GM12878 (cell line): ENCODE measurements at regions not wholly inside any gene's neighbourhood (a gene's known extent, or its start where the extent isn't known, plus 50 kb on each side); places are given as distances from the start of the nearest gene placed in this dataset.

ENCODE experiments used
- ATAC-seq: fragments of 200-7000 bp; cut with Tn5 transposase; 3 replicates; pipeline ENCODE4 v1.9.1; 2020; ENCODE audit warnings: mild to moderate bottlenecking, moderate library complexity
- BruUV-seq: library from RNA; stranded (reverse); fragments of 400-500 nt; replicated peaks from 2 replicates; lab custom pipeline; 2021; lab: Mats Ljungman, UMichigan
- CTCF ChIA-PET: fragments of 300-600 bp; sonication (Branson Sonifier 250); formaldehyde crosslinking; extraction: SDS; loops from one replicate; lab custom pipeline; 2021; ENCODE audit warnings: inconsistent platforms; lab: Yijun Ruan, JAX
- POLR2A ChIA-PET: fragments of 350-600 bp; formaldehyde crosslinking; extraction: SDS; loops from one replicate; lab custom pipeline; 2021; ENCODE audit warnings: inconsistent platforms; lab: Charles Lee
- RAD21 ChIA-PET: fragments of 300-600 bp; sonication (Branson Sonifier 250); formaldehyde crosslinking; loops from one replicate; lab custom pipeline; 2023; ENCODE audit warnings: antibody characterized with exemption; ENCODE audit not compliant: unreplicated experiment; lab: Charles Lee
- SMC1A ChIA-PET: fragments of 300-600 bp; sonication (Branson Sonifier 250); formaldehyde crosslinking; loops from one replicate; lab custom pipeline; 2023; ENCODE audit not compliant: unreplicated experiment, uncharacterized antibody; lab: Charles Lee
- DNase-seq: peaks from one replicate; pipeline ENCODE4 v3.0.0-alpha.2; 2011; ENCODE audit warnings: low read depth, low spot score
- FAIRE-seq: peaks from 3 replicates; lab custom pipeline; 2011; peaks lifted over from hg19 to GRCh38; lab: Jason Lieb, UNC
- H2AFZ ChIP-seq: 2 replicates; pipeline ENCODE4 v1.6.0; 2011; ENCODE audit warnings: low read depth, low read length, control low read depth; ENCODE audit not compliant: control insufficient read depth
- H3K27ac ChIP-seq: 2 replicates; pipeline ENCODE4 v1.5.1; 2011; ENCODE audit warnings: control low read depth; ENCODE audit not compliant: control insufficient read depth, insufficient read depth
- H3K27me3 ChIP-seq, 2 experiments: replicated peaks in 1 of 2; 2 replicates each; pipeline versions ENCODE4 v1.6.0 to v1.6.1; 2011; ENCODE audit warnings: low read length in 1 of 2; ENCODE audit not compliant: control insufficient read depth in 2 of 2, insufficient read depth in 2 of 2
- H3K36me3 ChIP-seq, 2 experiments: 2 replicates each; pipeline ENCODE4 v1.5.1; 2011; ENCODE audit warnings: low read length in 1 of 2; ENCODE audit not compliant: control insufficient read depth in 2 of 2, insufficient read depth in 2 of 2
- H3K4me1 ChIP-seq: 2 replicates; pipeline ENCODE4 v1.6.1; 2011; ENCODE audit warnings: mild to moderate bottlenecking, low read length, moderate library complexity, mixed read lengths; ENCODE audit not compliant: control insufficient read depth, insufficient read depth
- H3K4me2 ChIP-seq: 2 replicates; pipeline ENCODE4 v1.6.0; 2011; ENCODE audit warnings: control low read depth; ENCODE audit not compliant: control insufficient read depth, insufficient read depth
- H3K4me3 ChIP-seq: fragments of 200-600 bp; sonication (generic); 2 replicates; pipeline ENCODE4 v1.5.1; 2016
- H3K79me2 ChIP-seq: 2 replicates; pipeline ENCODE4 v1.6.0; 2011; ENCODE audit warnings: low read length; ENCODE audit not compliant: control insufficient read depth, insufficient read depth
- H3K9ac ChIP-seq: 2 replicates; pipeline ENCODE4 v1.8.0; 2011; ENCODE audit warnings: low read length, control low read depth, mixed read lengths; ENCODE audit not compliant: control insufficient read depth, insufficient read depth
- H3K9me3 ChIP-seq: replicated peaks from 3 replicates; pipeline ENCODE4 v1.5.1; 2011; ENCODE audit warnings: mild to moderate bottlenecking, low read length; ENCODE audit not compliant: control insufficient read depth, insufficient read depth
- H4K20me1 ChIP-seq: 2 replicates; pipeline ENCODE4 v1.6.0; 2011; ENCODE audit not compliant: control insufficient read depth, insufficient read depth
- BCL11A ChIP-seq: IDR thresholded peaks from 2 replicates; pipeline ENCODE4 v1.6.1; 2011; ENCODE audit warnings: low read depth, low read length
- CREM ChIP-seq: IDR thresholded peaks from 2 replicates; pipeline ENCODE4 v1.6.1; 2014; ENCODE audit warnings: antibody characterized with exemption, low read depth
- FOXK2 ChIP-seq: fragments of 450-650 bp; IDR thresholded peaks from 2 replicates; pipeline ENCODE4 v1.6.1; 2017; ENCODE audit warnings: mild to moderate bottlenecking, moderate library complexity
- MYC ChIP-seq: IDR thresholded peaks from 2 replicates; pipeline ENCODE4 v1.6.1; 2011; ENCODE audit warnings: mild to moderate bottlenecking, low read length, moderate library complexity, inconsistent platforms; ENCODE audit not compliant: insufficient read depth, insufficient replicate concordance, insufficient read length, severe bottlenecking
- POLR2AphosphoS5 ChIP-seq: IDR thresholded peaks from 2 replicates; pipeline ENCODE4 v1.6.1; 2011; ENCODE audit warnings: mild to moderate bottlenecking, low read length, inconsistent platforms
- SREBF2 ChIP-seq: IDR thresholded peaks from 2 replicates; pipeline ENCODE4 v1.6.1; 2012; ENCODE audit warnings: mild to moderate bottlenecking, low read length
- TARDBP ChIP-seq: IDR thresholded peaks from 2 replicates; pipeline ENCODE4 v1.6.1; 2016; ENCODE audit warnings: borderline replicate concordance
- ZNF622 ChIP-seq: fragments of 450-650 bp; IDR thresholded peaks from 2 replicates; pipeline ENCODE4 v1.6.1; 2017; ENCODE audit warnings: mild to moderate bottlenecking, inconsistent platforms
- WGBS: methylation state at CpG from one replicate; pipeline ENCODE4 v1.1.6; 2016; ENCODE audit warnings: low lambda C conversion rate; ENCODE audit not compliant: insufficient replicate concordance, insufficient coverage; ENCODE audit errors: missing lambda C conversion rate; 5-methylcytosine and 5-hydroxymethylcytosine counted together
- in situ Hi-C: fragments of 300-500 bp; cut with MboI; formaldehyde crosslinking; loops from 9 replicates; pipeline ENCODE4 v1.14.3; 2018; ENCODE audit warnings: mixed read lengths
- intact Hi-C: fragments of 100-400 bp; cut with micrococcal nuclease; formaldehyde crosslinking; loops from one replicate; pipeline ENCODE4 v1.14.2; 2022; ENCODE audit not compliant: unreplicated experiment
- TF ChIP-seq, protein P1 (sequence below): fragments of 150-350 bp; IDR thresholded peaks from 2 replicates; pipeline ENCODE4 v1.6.1; 2016; ENCODE audit warnings: low read depth, low read length

DNA sequence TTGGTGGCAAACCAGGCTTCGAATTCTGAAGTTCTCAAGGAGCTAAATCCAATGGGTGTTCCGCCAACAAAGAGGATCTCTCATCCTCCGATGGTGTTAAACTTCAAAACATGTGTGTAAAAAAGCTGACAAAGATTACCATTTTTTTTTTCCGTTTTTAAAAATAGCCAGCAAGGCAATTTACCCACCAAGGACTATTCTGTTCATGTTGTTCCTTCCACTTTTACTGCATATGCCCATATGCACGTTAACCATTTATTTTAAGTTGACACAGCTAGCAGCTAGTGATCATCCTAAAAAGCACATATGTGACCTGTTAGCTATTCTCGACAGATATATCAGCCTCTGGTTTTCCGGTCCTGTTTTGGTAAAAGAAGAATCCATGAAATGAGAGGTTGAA lies 326.7 kb downstream of the PLK2 start (continued):
- TF ChIP-seq, protein P1, sequence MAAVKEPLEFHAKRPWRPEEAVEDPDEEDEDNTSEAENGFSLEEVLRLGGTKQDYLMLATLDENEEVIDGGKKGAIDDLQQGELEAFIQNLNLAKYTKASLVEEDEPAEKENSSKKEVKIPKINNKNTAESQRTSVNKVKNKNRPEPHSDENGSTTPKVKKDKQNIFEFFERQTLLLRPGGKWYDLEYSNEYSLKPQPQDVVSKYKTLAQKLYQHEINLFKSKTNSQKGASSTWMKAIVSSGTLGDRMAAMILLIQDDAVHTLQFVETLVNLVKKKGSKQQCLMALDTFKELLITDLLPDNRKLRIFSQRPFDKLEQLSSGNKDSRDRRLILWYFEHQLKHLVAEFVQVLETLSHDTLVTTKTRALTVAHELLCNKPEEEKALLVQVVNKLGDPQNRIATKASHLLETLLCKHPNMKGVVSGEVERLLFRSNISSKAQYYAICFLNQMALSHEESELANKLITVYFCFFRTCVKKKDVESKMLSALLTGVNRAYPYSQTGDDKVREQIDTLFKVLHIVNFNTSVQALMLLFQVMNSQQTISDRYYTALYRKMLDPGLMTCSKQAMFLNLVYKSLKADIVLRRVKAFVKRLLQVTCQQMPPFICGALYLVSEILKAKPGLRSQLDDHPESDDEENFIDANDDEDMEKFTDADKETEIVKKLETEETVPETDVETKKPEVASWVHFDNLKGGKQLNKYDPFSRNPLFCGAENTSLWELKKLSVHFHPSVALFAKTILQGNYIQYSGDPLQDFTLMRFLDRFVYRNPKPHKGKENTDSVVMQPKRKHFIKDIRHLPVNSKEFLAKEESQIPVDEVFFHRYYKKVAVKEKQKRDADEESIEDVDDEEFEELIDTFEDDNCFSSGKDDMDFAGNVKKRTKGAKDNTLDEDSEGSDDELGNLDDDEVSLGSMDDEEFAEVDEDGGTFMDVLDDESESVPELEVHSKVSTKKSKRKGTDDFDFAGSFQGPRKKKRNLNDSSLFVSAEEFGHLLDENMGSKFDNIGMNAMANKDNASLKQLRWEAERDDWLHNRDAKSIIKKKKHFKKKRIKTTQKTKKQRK: no peak
- TF ChIP-seq POLR2AphosphoS5 (no peak), FOXK2 (no peak), ZNF622 (no peak)

DNA sequence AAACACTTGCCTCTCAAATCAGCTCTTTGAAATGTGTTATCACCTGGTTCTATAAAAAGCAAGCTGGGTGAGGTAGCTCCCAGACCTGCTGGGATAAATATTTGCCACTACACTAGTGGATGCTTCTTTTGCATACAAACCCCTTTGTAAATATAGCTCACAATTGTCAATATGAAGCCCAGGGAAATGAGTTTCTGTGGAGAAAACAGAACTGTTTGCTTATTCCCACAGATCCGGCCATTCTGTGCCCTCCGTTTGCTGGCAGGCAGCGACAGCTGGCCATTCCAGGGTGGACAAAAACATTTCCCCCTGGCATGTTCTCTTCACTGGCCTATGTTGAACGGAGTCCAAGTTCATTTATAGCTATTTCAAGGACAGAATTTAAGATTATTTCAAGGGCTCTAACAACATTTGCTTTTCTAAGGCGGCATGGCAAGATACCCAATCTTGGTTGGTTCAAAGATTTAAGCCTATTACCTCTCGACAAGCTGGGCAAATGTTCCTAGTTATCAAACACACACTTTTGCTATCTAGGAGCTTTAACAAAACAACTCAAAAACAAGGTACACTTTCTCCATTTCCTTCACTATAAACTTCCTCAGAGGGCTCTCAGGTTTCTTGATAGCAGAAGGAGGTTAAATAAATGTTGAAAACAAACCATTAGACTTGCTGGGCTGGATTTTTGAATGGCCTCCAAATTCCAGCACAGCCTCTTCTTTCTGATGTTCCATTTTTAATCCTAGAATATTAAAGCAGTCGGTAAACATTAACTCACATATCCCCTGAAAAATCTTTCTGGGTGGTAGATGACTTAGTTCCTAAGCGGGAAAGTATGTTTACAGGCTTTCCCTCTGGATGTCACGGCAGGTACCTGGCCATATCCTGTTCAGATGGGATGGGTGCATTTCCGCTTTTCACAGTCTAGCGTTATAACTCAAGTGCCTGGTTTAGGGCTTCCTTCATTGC lies 332.3 kb downstream of the PLK2 start:
- Histone ChIP-seq H3K4me3 (no peak overlapping the region), H3K79me2 (no peaks in the 10 kb centered on the region), H3K27ac (no peak overlapping the region), H3K9ac (no peak overlapping the region), H3K9me3 (no peaks in the 10 kb centered on the region), H3K4me1 (no peaks in the 10 kb centered on the region), H3K27me3 (no peaks in the 10 kb centered on the region; a peak in 1 of 4 replicates), H4K20me1 (no peaks in the 10 kb centered on the region), H2AFZ (no peak overlapping the region), H3K4me2 (no peak overlapping the region), H3K36me3 (no peaks in the 10 kb centered on the region)
- intact Hi-C loops: no loop called here
- ChIA-PET POLR2A (no interaction called here), SMC1A (no interaction called here), RAD21 (no interaction called here), CTCF (interaction anchor here (0.5 to 0.8 kb wide), 2 partner anchors 13 to 37 kb away, joined by 3 read pairs; no protein-coding TSS in a partner anchor)
- ATAC-seq (no peak), FAIRE-seq (no peak), DNase-seq (no peak)
- in situ Hi-C loops: no loop called here
- BruUV-seq: no TSS peak
- TF ChIP-seq CREM (no peak), BCL11A (no peak), SREBF2 (no peak), MYC (no peak), TARDBP (no peak)
- 51% methylated on average over 11 of the region's 11 CpGs for WGBS
